ENCODE measurements at regions not wholly inside any gene's neighbourhood (a gene's known extent, or its start where the extent isn't known, plus 50 kb on each side); places are given as distances from the start of the nearest gene placed in this dataset.

DNA sequence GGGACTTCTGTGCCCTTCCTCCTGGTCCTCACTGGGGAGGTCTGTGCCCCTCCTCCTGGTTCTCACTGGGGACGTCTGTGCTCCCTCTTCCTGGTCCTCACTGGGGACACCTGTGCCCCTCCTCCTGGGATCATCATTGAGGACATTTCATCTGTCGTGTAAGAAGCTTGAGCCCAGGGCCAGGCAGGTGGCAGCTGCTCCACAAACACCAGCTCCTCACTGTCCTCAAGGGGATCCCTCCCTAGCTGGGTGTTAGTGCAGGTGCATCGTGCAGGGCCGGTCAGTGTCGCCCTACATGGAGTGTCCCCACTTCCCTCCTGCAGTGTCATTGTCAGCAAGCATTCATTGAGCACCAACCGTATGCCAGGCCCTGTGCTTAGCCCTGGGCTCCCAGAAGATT, 312.7 kb downstream of the PTPRU start:
- DNase-seq: no peak

DNA sequence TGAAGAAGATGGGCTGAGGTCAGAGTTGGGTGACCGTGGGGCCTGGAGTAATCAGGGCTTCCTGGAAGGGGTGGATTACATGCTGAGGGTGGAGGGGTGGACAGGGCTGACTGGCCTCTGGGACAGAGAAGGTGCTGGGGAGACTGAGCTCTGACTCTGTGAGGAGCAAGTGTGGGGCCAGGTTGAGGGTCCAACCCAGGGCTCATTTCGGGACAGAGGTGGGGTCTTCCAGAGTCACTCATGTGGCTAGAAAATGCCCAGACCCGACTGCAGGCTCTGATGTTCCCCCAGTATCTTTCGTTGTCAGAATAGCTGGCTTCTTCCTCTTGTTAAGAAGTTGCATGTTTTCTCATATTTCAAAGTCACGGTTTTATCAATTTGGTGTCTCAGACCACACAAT, 311.8 kb downstream of the PTPRU start:
- no peak for DNase-seq

GRCh38 chr1:29547300-29547699, 311.0 kb downstream of the PTPRU start:
- DNase-seq: no peak

- no peak for DNase-seq
Observed at GRCh38 chr1:29546496-29546895, 310.2 kb downstream of the PTPRU start.

GRCh38 chr1:29544406-29544805, 308.1 kb downstream of the PTPRU start:
- no peak for DNase-seq

- no peak for DNase-seq
Observed at GRCh38 chr1:29543586-29543985, 307.3 kb downstream of the PTPRU start.

DNA sequence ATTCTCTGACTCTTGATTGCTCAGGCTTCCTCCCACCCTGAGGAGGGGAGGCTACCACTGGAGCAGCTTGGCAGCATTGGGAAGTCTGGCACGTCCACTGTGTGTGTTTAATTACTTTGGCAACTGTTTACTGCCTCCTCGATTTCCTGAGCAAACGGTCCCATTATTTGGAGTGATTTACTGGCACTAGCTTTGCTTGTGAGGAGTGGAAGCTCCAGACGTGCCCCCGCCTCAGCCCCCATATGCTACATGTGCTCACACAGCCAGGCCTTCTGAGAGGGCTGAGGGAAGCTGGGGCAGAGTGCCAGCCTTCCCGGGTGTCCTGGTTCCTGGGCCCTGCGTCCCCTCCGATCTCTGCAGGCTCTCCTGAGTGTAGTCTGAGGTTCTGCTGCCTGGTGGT, 306.2 kb downstream of the PTPRU start:
- no peak for DNase-seq

- DNase-seq: no peak
Observed at GRCh38 chr1:29541631-29542030, 305.3 kb downstream of the PTPRU start.

DNA sequence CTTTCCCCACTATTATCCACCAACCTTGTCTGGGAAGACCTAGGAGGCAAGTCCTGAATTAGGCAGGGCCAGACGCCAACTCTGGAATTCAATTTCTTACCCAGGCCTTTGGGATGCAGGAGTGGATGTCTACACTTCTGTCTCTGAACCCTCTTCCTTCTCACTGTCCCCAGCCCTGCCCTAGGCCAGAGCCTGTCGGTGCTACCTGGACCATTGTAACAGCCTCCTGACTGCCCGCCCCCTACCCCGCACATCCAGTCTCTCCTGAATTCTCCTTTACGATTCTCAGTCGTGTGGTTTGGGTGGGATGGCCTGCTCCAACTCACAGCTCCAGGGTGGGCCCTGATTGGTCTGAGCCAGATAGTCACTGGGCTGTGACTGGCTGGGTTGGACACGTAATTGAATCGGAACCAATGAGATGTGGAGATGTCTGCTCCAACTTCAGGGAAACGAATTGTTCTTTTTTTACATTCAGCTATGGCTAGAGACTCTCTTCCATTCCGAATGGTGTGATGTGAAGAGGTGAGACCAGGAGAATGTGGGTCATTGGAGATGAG, 304.6 kb downstream of the PTPRU start:
- DNase-seq: no peak

- DNase-seq: no peak
Observed at GRCh38 chr1:29539971-29540370, 303.6 kb downstream of the PTPRU start.

GRCh38 chr1:29538586-29538985, 302.3 kb downstream of the PTPRU start:
- no peak for DNase-seq

GRCh38 chr1:29532751-29533150, 296.4 kb downstream of the PTPRU start:
- no peak for DNase-seq

DNA sequence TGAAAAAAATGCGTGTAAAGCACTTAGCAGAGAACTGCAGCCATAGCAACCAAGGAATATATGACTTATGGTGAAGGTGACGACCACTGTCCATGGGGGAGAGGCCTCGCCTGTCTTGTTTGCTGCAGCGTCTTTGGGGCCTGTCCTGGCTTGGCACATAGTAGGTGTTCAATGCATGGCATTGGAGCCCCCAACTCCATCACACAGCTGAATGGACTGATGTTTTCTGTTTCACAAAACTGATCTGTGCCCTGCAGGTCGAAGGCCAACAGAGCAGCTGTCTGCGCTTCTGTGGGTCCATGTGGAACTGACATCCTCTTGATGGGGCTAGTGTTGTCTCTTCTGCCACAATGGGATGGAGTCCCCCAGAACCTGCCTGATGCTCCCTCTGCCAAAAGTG, 296.0 kb downstream of the PTPRU start:
- no peak for DNase-seq

- no peak for DNase-seq
Observed at GRCh38 chr1:29531596-29531995, 295.3 kb downstream of the PTPRU start.

DNA sequence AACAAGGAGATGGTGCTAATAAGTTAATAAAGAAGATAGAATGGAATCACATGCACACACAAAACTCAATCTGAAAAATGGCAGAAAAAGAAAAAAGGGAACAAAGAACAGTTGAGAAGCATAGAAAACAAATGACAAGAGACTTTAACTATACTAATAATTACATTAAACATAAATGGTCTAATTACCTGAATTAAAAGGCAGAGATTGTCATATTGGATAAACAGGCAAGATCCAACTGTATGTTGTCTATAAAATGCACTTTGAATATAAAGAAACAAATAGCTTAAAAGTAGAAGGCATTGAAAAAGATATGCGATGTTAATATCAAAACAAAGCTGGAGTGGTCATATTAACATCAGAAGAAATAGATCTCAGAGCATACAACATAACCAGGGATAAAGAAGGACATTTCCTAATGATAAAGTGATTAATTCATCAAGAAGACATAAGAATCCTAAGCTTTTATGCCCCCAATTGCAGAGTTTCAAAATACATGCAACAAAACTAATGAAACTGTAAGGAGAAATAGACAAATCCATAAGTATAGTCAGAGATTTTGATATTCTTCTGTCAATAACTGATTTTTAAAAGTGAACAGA, 293.5 kb downstream of the PTPRU start:
- no peak for DNase-seq

DNA sequence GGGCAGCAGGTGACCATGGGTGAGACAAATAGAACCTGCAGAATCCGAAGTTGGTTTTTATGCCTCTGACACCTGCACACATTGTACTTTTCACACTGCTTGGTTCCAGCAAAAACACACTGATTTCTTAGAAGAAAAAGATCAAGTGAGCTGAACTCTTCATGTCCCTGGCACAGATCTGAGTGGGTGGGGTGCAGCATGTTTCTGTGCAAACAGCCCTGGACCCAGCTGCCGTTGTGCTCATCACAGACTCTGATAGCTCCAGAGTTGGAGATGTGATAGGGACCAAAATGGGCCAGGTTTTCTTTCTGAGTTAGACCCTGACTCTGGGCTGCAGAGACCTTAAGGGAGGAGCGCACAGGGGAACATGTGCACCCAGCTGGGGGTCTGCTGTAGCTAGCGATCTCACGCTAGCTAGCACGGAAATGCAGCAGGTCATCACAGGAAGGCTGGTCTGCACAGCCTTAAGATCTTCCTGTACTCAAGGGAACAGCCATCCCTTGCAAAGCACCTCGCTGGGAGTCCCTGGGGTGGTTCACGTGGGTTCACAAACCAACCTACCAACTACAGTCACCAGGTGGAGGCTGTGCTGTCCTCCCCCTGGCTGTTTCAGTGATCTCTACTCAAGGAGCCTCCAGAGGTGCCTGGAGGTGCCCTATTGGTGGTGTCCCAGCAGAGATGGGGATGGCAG, 291.1 kb downstream of the PTPRU start:
- no peak for DNase-seq

DNA sequence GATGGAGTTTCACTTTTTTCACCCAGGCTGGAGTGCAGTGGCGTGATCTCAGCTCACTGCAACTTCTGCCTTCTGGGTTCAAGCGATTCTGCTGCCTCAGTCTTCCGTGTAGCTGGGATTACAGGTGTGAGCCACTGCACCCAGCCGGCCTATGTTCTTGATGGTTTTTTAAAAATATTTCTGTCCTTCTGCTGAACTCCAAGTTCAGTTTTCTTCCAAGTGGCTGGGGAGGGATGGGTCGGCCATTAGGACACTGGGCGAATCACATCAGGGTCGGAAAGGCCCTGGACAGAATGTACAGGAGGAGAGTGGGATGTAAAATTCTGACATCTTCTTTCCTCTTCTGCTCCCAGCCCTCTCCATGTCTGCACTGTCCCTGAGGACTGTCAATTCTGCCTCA, 289.6 kb downstream of the PTPRU start:
- DNase-seq: no peak

GRCh38 chr1:29524285-29525065, 288.2 kb downstream of the PTPRU start:
- no peak for DNase-seq

- DNase-seq: no peak
Observed at GRCh38 chr1:29523576-29523975, 287.3 kb downstream of the PTPRU start.

DNA sequence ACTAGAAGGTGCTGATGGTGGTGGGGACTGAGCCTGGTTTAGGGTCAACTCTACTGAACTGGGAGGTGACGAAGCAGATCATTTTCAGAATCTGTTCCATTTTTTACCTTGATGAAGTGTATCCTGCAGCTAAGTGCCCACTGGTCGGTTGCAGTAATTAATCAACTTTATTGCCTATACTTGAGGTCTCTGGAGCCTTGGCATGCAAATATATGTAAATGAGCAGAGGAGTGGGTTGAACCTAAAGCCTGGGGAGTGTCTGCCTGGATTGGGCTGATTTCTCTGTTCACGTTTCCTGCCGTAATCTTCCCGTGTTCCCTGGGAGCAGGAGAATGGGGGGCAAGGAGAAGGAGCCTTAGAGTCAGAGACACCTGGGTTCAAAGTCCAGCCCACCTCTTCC, 286.8 kb downstream of the PTPRU start:
- no peak for DNase-seq

DNA sequence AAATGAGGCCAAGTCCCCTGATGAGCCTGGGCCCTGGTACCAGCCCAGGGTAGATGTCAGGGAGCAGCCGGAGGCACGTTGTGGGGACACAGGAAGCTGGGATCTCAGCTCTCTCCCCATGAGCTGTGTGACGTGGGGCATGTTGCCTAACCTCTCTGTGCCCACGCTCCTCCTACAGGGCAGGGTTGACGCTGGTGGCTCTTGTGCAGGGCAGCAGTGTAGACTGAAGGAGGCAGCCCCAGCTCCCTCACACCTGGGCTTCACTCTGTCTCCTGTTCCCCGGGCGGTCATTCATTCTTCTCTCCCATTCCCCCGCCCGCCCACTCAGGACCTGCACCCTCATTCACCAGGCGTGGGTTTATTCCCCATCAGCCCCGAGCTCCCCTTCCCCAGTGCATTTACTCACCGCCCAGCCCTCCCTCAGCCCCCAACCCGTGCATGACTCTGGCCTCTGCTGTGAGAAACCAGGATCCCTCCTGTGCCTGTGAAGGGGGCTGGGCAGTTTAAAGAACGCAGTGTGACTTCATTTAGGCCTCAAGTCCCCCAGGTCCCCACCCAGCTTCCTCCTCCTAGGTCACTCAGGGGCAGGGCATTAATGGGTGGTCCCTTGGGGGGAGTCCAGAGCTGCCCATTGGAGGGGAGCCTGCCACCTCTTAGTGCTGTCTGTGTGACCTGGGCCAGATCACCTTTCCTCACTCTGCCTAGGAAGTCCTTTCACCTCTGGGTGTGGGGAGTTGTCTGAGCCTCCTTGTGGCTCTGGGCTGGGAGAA, 285.7 kb downstream of the PTPRU start:
- no peak for DNase-seq

DNA sequence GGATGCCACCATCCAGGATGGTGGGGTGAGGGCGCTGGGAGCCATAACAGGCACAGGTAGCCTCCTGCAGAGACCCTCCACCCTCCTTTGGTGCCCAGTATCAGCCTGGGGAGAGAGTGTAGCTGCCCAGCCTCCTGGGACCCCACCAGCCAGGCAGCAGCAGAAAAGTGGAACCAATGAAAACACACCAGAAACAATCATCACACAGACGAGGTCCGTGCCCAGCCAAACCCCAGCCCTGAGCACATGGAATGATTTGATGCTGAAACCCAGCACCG, 285.1 kb downstream of the PTPRU start:
- DNase-seq: no peak

Measured in bone marrow (tissue), 2 donors.